T-helper 9 cell (primary cell): ENCODE measurements at regions not wholly inside any gene's neighbourhood (a gene's known extent, or its start where the extent isn't known, plus 50 kb on each side); places are given as distances from the start of the nearest gene placed in this dataset.
"Not testable (repeated sequence)": the region's sequence is repeated elsewhere in the genome, so short reads cannot be mapped to it uniquely, and the experiment has no call there.

Source experiments
- DNase-seq: peaks from one replicate; pipeline ENCODE4 v3.0.0-alpha.2; 2020

GRCh38 chr2:210963386-210963785 is 407.0 kb downstream of the CPS1 start:
- DNase-seq: no peak

- DNase-seq: no peak
These were observed 407.9 kb downstream of the CPS1 start for GRCh38 chr2:210964141-210964764.

GRCh38 chr2:210965472-210965871 is 409.1 kb downstream of the CPS1 start:
- no peak for DNase-seq

GRCh38 chr2:210966330-210966729 is 409.9 kb downstream of the CPS1 start:
- DNase-seq: no peak

GRCh38 chr2:210971431-210971830 is 415.0 kb downstream of the CPS1 start:
- DNase-seq: no peak

- DNase-seq: not testable (repeated sequence)
These were observed 430.4 kb downstream of the CPS1 start for GRCh38 chr2:210986806-210987205.

GRCh38 chr2:210991107-210991506 is 434.7 kb downstream of the CPS1 start:
- DNase-seq: no peak

GRCh38 chr2:210994104-210994503 is 437.7 kb downstream of the CPS1 start:
- DNase-seq: no peak

- DNase-seq: no peak
These were observed 441.0 kb downstream of the CPS1 start for GRCh38 chr2:210997373-210997772.

- DNase-seq: no peak
These were observed 441.9 kb downstream of the CPS1 start for GRCh38 chr2:210998334-210998733.

GRCh38 chr2:211014376-211014775 is 458.0 kb downstream of the CPS1 start:
- DNase-seq: no peak

- no peak for DNase-seq
These were observed 458.5 kb downstream of the CPS1 start for GRCh38 chr2:211014906-211015305.

- not testable (repeated sequence) for DNase-seq
These were observed 468.7 kb downstream of the CPS1 start for GRCh38 chr2:211025089-211025488.

- DNase-seq: no peak
These were observed 469.7 kb downstream of the CPS1 start for GRCh38 chr2:211026109-211026508.

- DNase-seq: no peak
These were observed 471.6 kb downstream of the CPS1 start for GRCh38 chr2:211027976-211028375.

GRCh38 chr2:211033765-211034164 is 477.4 kb downstream of the CPS1 start:
- DNase-seq: no peak

- no peak for DNase-seq
These were observed 479.3 kb downstream of the CPS1 start for GRCh38 chr2:211035548-211036185.

GRCh38 chr2:211045025-211045424 is 488.6 kb downstream of the CPS1 start:
- DNase-seq: no peak

GRCh38 chr2:211049321-211050018 is 493.1 kb downstream of the CPS1 start:
- DNase-seq: no peak

GRCh38 chr2:211055438-211055837 is 499.0 kb downstream of the CPS1 start:
- DNase-seq: no peak

- no peak for DNase-seq
These were observed 505.4 kb downstream of the CPS1 start for GRCh38 chr2:211061612-211062296.

GRCh38 chr2:211062297-211062612 is 505.9 kb downstream of the CPS1 start:
- no peak for DNase-seq

- no peak for DNase-seq
These were observed 510.6 kb downstream of the CPS1 start for GRCh38 chr2:211067029-211067428.
